ENCODE measurements at regions not wholly inside any gene's neighbourhood (a gene's known extent, or its start where the extent isn't known, plus 50 kb on each side); places are given as distances from the start of the nearest gene placed in this dataset.

DNA sequence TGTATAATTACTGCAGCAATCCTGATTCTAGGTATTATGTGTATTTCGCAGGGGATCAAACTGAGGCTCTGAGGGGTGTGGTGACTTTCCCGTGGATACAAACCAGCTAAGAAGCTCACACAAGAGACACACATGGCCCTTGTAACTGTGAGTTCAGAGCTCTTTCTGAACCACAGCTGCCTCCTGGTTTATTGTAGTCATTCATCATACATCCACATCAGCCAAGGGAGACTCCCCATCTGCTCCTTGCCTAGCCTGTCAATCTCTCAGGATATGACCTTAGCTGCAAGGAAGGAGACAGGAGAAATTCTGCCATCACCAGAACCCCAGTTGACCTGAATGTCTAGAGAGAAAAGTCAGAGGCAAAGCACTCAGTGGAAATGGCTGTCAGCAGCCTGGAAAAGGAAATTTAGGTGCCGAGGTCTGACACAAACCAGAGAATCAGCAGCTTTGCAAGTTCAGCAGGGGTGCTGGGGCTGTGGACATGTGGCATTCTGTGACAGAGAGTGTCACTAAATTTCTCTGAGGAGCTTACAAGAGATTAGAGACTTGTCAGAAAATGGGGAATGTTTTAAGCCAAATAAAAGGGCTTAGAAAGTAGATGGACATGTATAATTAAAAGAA lies 209.5 kb downstream of the AASDHPPT start:
- H3K18ac ChIP-seq (ENCODE audit: insufficient read length, low read depth, low read length), result no peak overlapping the region
- H3K14ac ChIP-seq (ENCODE audit: insufficient read depth, low read length), result no peak overlapping the region
- H2BK120ac ChIP-seq (ENCODE audit: low read depth, low read length, poor library complexity, severe bottlenecking), result no peak overlapping the region
- H3T11ph ChIP-seq (ENCODE audit: low read length), result no peak overlapping the region
- Mint-ChIP-seq H3K4me3 (no peak overlapping the region), H3K9me3 (no peaks in the 10 kb centered on the region), H3K27me3 (ENCODE audit: low read depth) (no peaks in the 10 kb centered on the region; the same call in 1 of the 2 replicates), H3K36me3 (ENCODE audit: insufficient read depth in 1 of 3, low read depth in 3 of 3) (no peaks in the 10 kb centered on the region), H3K27ac (peak overlapping the region in 1 of 3 experiments; percentile 36; a peak in 1 of 7 replicates), H3K4me1 (peaks cover 0 to 2% of the 10 kb centered on the region in 2 experiments; a peak in 2 of 4 replicates)
- no peak overlapping the region for H3K23ac ChIP-seq (ENCODE audit: insufficient read length, low read depth, low read length)
- H3K4ac ChIP-seq (ENCODE audit: low read depth, low read length), result no peak overlapping the region
- H4K91ac ChIP-seq (ENCODE audit: insufficient read length, low read depth, low read length), result no peak overlapping the region
- H4K8ac ChIP-seq (replicated peaks; ENCODE audit: insufficient read length, low read depth, low read length), result no peak overlapping the region
- no peaks in the 10 kb centered on the region for H3K79me1 ChIP-seq (ENCODE audit: insufficient read depth, low read depth, low read length, poor library complexity, severe bottlenecking)
- no peak overlapping the region for H2AFZ ChIP-seq (ENCODE audit: low read length)
- H3K27me3 ChIP-seq (ENCODE audit: insufficient read depth, low read length), result no peaks in the 10 kb centered on the region
- H3K9me3 ChIP-seq (ENCODE audit: control insufficient read depth, low read depth, low read length), result no peaks in the 10 kb centered on the region
- no peaks in the 10 kb centered on the region for H4K20me1 ChIP-seq (ENCODE audit: control insufficient read depth, insufficient read depth, insufficient read length)
- H3K56ac ChIP-seq (ENCODE audit: insufficient read length, low read depth, low read length), result no peak overlapping the region
- no peak overlapping the region for H2BK5ac ChIP-seq (ENCODE audit: insufficient read length, low read length)
- no peak overlapping the region for H2BK15ac ChIP-seq (ENCODE audit: low read depth, low read length)
- no peaks in the 10 kb centered on the region for H3K79me2 ChIP-seq (ENCODE audit: insufficient read depth, low read length)
- H2AK5ac ChIP-seq (ENCODE audit: insufficient read length, low read length), result no peak overlapping the region
- H3K9ac ChIP-seq (ENCODE audit: extremely low read depth, insufficient read length, low read length), result no peak overlapping the region
- TF ChIP-seq, protein P1, sequence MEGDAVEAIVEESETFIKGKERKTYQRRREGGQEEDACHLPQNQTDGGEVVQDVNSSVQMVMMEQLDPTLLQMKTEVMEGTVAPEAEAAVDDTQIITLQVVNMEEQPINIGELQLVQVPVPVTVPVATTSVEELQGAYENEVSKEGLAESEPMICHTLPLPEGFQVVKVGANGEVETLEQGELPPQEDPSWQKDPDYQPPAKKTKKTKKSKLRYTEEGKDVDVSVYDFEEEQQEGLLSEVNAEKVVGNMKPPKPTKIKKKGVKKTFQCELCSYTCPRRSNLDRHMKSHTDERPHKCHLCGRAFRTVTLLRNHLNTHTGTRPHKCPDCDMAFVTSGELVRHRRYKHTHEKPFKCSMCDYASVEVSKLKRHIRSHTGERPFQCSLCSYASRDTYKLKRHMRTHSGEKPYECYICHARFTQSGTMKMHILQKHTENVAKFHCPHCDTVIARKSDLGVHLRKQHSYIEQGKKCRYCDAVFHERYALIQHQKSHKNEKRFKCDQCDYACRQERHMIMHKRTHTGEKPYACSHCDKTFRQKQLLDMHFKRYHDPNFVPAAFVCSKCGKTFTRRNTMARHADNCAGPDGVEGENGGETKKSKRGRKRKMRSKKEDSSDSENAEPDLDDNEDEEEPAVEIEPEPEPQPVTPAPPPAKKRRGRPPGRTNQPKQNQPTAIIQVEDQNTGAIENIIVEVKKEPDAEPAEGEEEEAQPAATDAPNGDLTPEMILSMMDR (conservative IDR thresholded peaks at IDR 0.05), result no peak
- no CpG with 5 or more reads among the region's 3 CpGs for WGBS (ENCODE audit: extremely low coverage, insufficient read length, low lambda C conversion rate)
- H3K23me2 ChIP-seq (ENCODE audit: insufficient read length, low read depth, low read length, poor library complexity, severe bottlenecking), result no peaks in the 10 kb centered on the region
- H2BK12ac ChIP-seq (ENCODE audit: insufficient read length, low read depth, low read length), result no peak overlapping the region
- H4K5ac ChIP-seq (ENCODE audit: insufficient read length, low read depth, low read length), result no peak overlapping the region
- H3K27ac ChIP-seq (ENCODE audit: insufficient read length, low read depth, low read length), result no peak overlapping the region
- DNase-seq, result no peak
- H3K4me1 ChIP-seq (ENCODE audit: insufficient read depth, low read length), result no peaks in the 10 kb centered on the region
- no peak overlapping the region for H2BK20ac ChIP-seq (ENCODE audit: low read depth, low read length, poor library complexity, severe bottlenecking)
- no peak overlapping the region for H3K4me2 ChIP-seq (ENCODE audit: insufficient read depth, insufficient read length, low read length)

Data from H9 (cell line).